H1 (cell line): ENCODE measurements at regions not wholly inside any gene's neighbourhood (a gene's known extent, or its start where the extent isn't known, plus 50 kb on each side); places are given as distances from the start of the nearest gene placed in this dataset.

ENCODE experiments used
- CTCF ChIA-PET: fragments of 300-600 bp; sonication (Branson Sonifier 250); formaldehyde crosslinking; loops from one replicate; lab custom pipeline; 2021; ENCODE audit not compliant: partially characterized antibody; lab: Charles Lee
- POLR2A ChIA-PET: fragments of 300-600 bp; sonication (Branson Sonifier 250); formaldehyde crosslinking; loops from one replicate; lab custom pipeline; 2021; ENCODE audit warnings: inconsistent platforms; ENCODE audit not compliant: partially characterized antibody; lab: Charles Lee
- DNase-seq, 2 experiments: peaks; one replicate each; pipeline versions ENCODE4 v3.0.0 to v3.0.0-alpha.2; 2010 to 2022; ENCODE audit warnings: low spot score in 2 of 2, low read depth in 1 of 2, mixed read lengths in 1 of 2
- FAIRE-seq: peaks from 2 replicates; lab custom pipeline; 2011; peaks lifted over from hg19 to GRCh38; lab: Jason Lieb, UNC
- H2AFZ ChIP-seq: 2 replicates; pipeline ENCODE4 v1.8.1; 2012; ENCODE audit warnings: low read length, inconsistent platforms
- H2AK5ac ChIP-seq: 2 replicates; pipeline ENCODE4 v1.6.1; 2013; ENCODE audit warnings: low read depth, low read length
- H2BK120ac ChIP-seq: replicated peaks from 2 replicates; pipeline ENCODE3; 2013; ENCODE audit warnings: low read depth, low read length, inconsistent platforms
- H2BK12ac ChIP-seq: 2 replicates; pipeline ENCODE4 v1.6.1; 2013; ENCODE audit warnings: low read depth, low read length
- H2BK15ac ChIP-seq: 2 replicates; pipeline ENCODE4 v1.6.1; 2013; ENCODE audit warnings: low read length
- H2BK20ac ChIP-seq: 2 replicates; pipeline ENCODE4 v1.6.1; 2013; ENCODE audit warnings: low read length
- H2BK5ac ChIP-seq: 2 replicates; pipeline ENCODE4 v1.6.1; 2013; ENCODE audit warnings: low read depth, low read length
- H3K14ac ChIP-seq: 2 replicates; pipeline ENCODE4 v1.6.1; 2013; ENCODE audit warnings: inconsistent platforms; ENCODE audit not compliant: insufficient read length
- H3K18ac ChIP-seq: 2 replicates; pipeline ENCODE4 v1.6.1; 2013; ENCODE audit warnings: low read length; ENCODE audit errors: extremely low read depth
- H3K23ac ChIP-seq: 2 replicates; pipeline ENCODE4 v1.6.1; 2013; ENCODE audit warnings: inconsistent platforms; ENCODE audit not compliant: insufficient read length
- H3K23me2 ChIP-seq: 2 replicates; pipeline ENCODE4 v1.6.1; 2013; ENCODE audit warnings: low read depth, low read length
- H3K27ac ChIP-seq: 2 replicates; pipeline ENCODE4 v1.6.1; 2011; ENCODE audit warnings: low read depth, low read length, inconsistent platforms
- H3K27me3 ChIP-seq, 4 experiments: replicated peaks in 1 of 4; 1 replicate in 1 of 4; 2 replicates in 3 of 4; pipeline versions ENCODE4 v1.6.1 to v1.8.1; 2011 to 2013; ENCODE audit warnings: low read length in 3 of 4, mild to moderate bottlenecking in 3 of 4, inconsistent platforms in 2 of 4, mixed read lengths in 2 of 4, moderate library complexity in 1 of 4; ENCODE audit not compliant: control insufficient read depth in 3 of 4, insufficient read depth in 3 of 4; ENCODE audit errors: extremely low read depth in 1 of 4
- H3K36me3 ChIP-seq, 4 experiments: 2 replicates each; pipeline versions ENCODE4 v1.6.1 to v1.8.1; 2011 to 2013; ENCODE audit warnings: mild to moderate bottlenecking in 4 of 4, low read length in 3 of 4, moderate library complexity in 2 of 4, control low read depth in 1 of 4, inconsistent platforms in 1 of 4; ENCODE audit not compliant: insufficient read depth in 4 of 4, control insufficient read depth in 2 of 4
- H3K4ac ChIP-seq: replicated peaks from 2 replicates; pipeline ENCODE3; 2013; ENCODE audit warnings: low read length, low read depth, mixed read lengths, inconsistent platforms; ENCODE audit not compliant: insufficient read length
- H3K4me1 ChIP-seq, 4 experiments: replicated peaks in 1 of 4; 1 replicate in 1 of 4; 2 replicates in 3 of 4; pipeline versions ENCODE4 v1.6.1 to v1.8.1; 2011 to 2013; ENCODE audit warnings: low read length in 3 of 4, inconsistent platforms in 2 of 4, mixed read lengths in 1 of 4; ENCODE audit not compliant: insufficient read depth in 4 of 4, control insufficient read depth in 3 of 4
- H3K4me2 ChIP-seq, 2 experiments: 2 replicates each; pipeline versions ENCODE4 v1.6.1 to v1.8.1; 2011 to 2013; ENCODE audit warnings: low read depth in 2 of 2, low read length in 2 of 2, control low read depth in 1 of 2, inconsistent platforms in 1 of 2, mild to moderate bottlenecking in 1 of 2; ENCODE audit not compliant: insufficient read depth in 1 of 2
- H3K4me3 ChIP-seq, 4 experiments: fragments of 200-600, 300-600 bp in 1 of 4; sonication (generic), shearing (Covaris generic), sonication (Bioruptor Twin) in 1 of 4; 2 replicates each; pipeline versions ENCODE4 v1.5.1 to v1.8.1; 2011 to 2016; ENCODE audit warnings: low read length in 4 of 4, low read depth in 3 of 4, control low read depth in 2 of 4, inconsistent platforms in 2 of 4, mild to moderate bottlenecking in 2 of 4, mixed read lengths in 1 of 4, moderate library complexity in 1 of 4; ENCODE audit not compliant: insufficient read depth in 2 of 4; ENCODE audit errors: extremely low read depth in 1 of 4
- H3K56ac ChIP-seq: replicated peaks from 2 replicates; pipeline ENCODE3; 2013; ENCODE audit warnings: low read depth, mild to moderate bottlenecking, mixed read lengths, low read length, inconsistent platforms; ENCODE audit not compliant: insufficient read length
- H3K79me1 ChIP-seq: 2 replicates; pipeline ENCODE4 v1.6.1; 2013; ENCODE audit warnings: low read depth, low read length, control low read depth
- H3K79me2 ChIP-seq, 2 experiments: 2 replicates each; pipeline versions ENCODE4 v1.6.1 to v1.8.1; 2012 to 2013; ENCODE audit warnings: low read length in 2 of 2, mild to moderate bottlenecking in 2 of 2, inconsistent platforms in 1 of 2; ENCODE audit not compliant: insufficient read depth in 2 of 2, control insufficient read depth in 1 of 2
- H3K9ac ChIP-seq, 4 experiments: replicated peaks in 1 of 4; 1 replicate in 1 of 4; 2 replicates in 3 of 4; pipeline versions ENCODE4 v1.6.1 to v1.8.1; 2011 to 2013; ENCODE audit warnings: low read depth in 3 of 4, low read length in 3 of 4, control low read depth in 2 of 4, mild to moderate bottlenecking in 2 of 4, moderate library complexity in 2 of 4, inconsistent platforms in 1 of 4; ENCODE audit errors: extremely low read depth in 1 of 4
- H3K9me3 ChIP-seq, 2 experiments: 2 replicates each; pipeline versions ENCODE4 v1.6.1 to v1.8.1; 2012 to 2013; ENCODE audit warnings: mild to moderate bottlenecking in 2 of 2, moderate library complexity in 2 of 2, control low read depth in 1 of 2, inconsistent platforms in 1 of 2, low read depth in 1 of 2, low read length in 1 of 2, mixed read lengths in 1 of 2; ENCODE audit not compliant: insufficient read depth in 2 of 2
- H4K20me1 ChIP-seq, 2 experiments: replicated peaks in 1 of 2; 2 replicates each; pipeline versions ENCODE3 to v1.8.1; 2011 to 2013; ENCODE audit warnings: inconsistent platforms in 2 of 2, low read length in 2 of 2, mild to moderate bottlenecking in 1 of 2; ENCODE audit not compliant: insufficient read depth in 2 of 2, control insufficient read depth in 1 of 2
- H4K5ac ChIP-seq: 2 replicates; pipeline ENCODE4 v1.6.1; 2013; ENCODE audit warnings: low read length, low read depth, mixed read lengths, inconsistent platforms; ENCODE audit not compliant: insufficient read length
- H4K8ac ChIP-seq: 2 replicates; pipeline ENCODE4 v1.8.0; 2013; ENCODE audit warnings: mild to moderate bottlenecking, moderate library complexity, low read length, inconsistent platforms; ENCODE audit not compliant: insufficient read depth; ENCODE audit errors: extremely low read depth
- H4K91ac ChIP-seq: replicated peaks from 2 replicates; pipeline ENCODE3; 2013; ENCODE audit warnings: low read length, mixed read lengths, inconsistent platforms; ENCODE audit not compliant: insufficient read length
- BCL11A ChIP-seq, 2 experiments: IDR thresholded peaks; one replicate each; pipeline ENCODE4 v1.6.1; 2011; ENCODE audit warnings: low read depth in 2 of 2, low read length in 2 of 2, mild to moderate bottlenecking in 2 of 2
- CHD1 ChIP-seq: IDR thresholded peaks from 2 replicates; pipeline ENCODE4 v1.6.1; 2012; ENCODE audit warnings: low read depth, low read length, improper control_type of control experiment
- GTF2F1 ChIP-seq: IDR thresholded peaks from 2 replicates; pipeline ENCODE4 v1.6.1; 2012; ENCODE audit warnings: low read depth, low read length, improper control_type of control experiment, borderline replicate concordance
- HDAC6 ChIP-seq: IDR thresholded peaks from one replicate; pipeline ENCODE4 v1.7.1; 2012; ENCODE audit warnings: low read depth, mild to moderate bottlenecking, inconsistent platforms, low read length, moderate library complexity
- KDM5A ChIP-seq: fragments of 200-600 bp; IDR thresholded peaks from 2 replicates; pipeline ENCODE4 v1.7.1; 2012; ENCODE audit warnings: mild to moderate bottlenecking, low read length, inconsistent platforms, mixed read lengths
- NANOG ChIP-seq: IDR thresholded peaks from 2 replicates; pipeline ENCODE4 v1.6.1; 2011; ENCODE audit warnings: low read length, low read depth, mild to moderate bottlenecking, inconsistent platforms; ENCODE audit not compliant: insufficient read depth, poor library complexity, severe bottlenecking
- RFX5 ChIP-seq: IDR thresholded peaks from 2 replicates; pipeline ENCODE4 v1.6.1; 2011; ENCODE audit warnings: low read depth, low read length, improper control_type of control experiment, borderline replicate concordance
- SIN3A ChIP-seq, 2 experiments: IDR thresholded peaks in 1 of 2; conservative IDR thresholded peaks in 1 of 2; 2 replicates each; pipeline ENCODE4 v1.6.1; 2011 to 2012; ENCODE audit warnings: low read length in 2 of 2, improper control_type of control experiment in 1 of 2, low read depth in 1 of 2, mild to moderate bottlenecking in 1 of 2
- SIRT6 ChIP-seq: IDR thresholded peaks from one replicate; pipeline ENCODE4 v1.7.1; 2012; ENCODE audit warnings: low read length, inconsistent platforms
- SP1 ChIP-seq: IDR thresholded peaks from 2 replicates; pipeline ENCODE4 v1.6.1; 2011; ENCODE audit warnings: low read depth, low read length
- TBP ChIP-seq: IDR thresholded peaks from 2 replicates; pipeline ENCODE4 v1.6.1; 2011; ENCODE audit warnings: low read depth, low read length, improper control_type of control experiment
- TCF12 ChIP-seq: IDR thresholded peaks from 2 replicates; pipeline ENCODE4 v1.6.1; 2011; ENCODE audit warnings: low read depth, mild to moderate bottlenecking, low read length
- ZNF274 ChIP-seq: IDR thresholded peaks from 2 replicates; pipeline ENCODE4 v1.7.0; 2012; ENCODE audit warnings: low read length, borderline replicate concordance; ENCODE audit errors: extremely low read depth
- WGBS, 2 experiments: shearing (Covaris generic) in 1 of 2; methylation state at CpG; one replicate each; pipeline versions ENCODE4 v1.1.6 to v1.1.7; 2013 to 2015; ENCODE audit warnings: low lambda C conversion rate in 2 of 2, mixed read lengths in 2 of 2, inconsistent platforms in 1 of 2, low coverage in 1 of 2, missing lambda C conversion rate in 1 of 2; ENCODE audit not compliant: insufficient replicate concordance in 2 of 2, insufficient coverage in 1 of 2, insufficient read length in 1 of 2; ENCODE audit errors: extremely low coverage in 1 of 2, missing lambda C conversion rate in 1 of 2; 5-methylcytosine and 5-hydroxymethylcytosine counted together

DNA sequence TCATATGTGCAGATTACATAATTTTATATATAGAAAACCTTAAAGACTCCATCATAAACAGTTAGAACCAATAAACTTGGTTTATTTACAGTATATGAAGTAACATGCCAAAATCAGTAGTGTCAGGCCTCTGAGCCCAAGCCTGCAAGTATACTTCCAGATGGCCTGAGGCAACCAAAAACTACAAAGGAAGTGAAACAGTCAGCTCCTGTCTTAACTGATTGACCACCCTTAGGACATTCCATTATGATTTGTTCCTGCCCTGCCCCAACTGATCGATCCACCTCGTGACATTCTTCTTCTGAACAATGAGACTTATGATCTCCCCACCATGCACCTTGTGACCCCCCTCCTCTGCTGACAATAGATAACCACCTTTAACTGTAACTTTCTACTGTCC is 630.3 kb downstream of the AMY1C start:
- POLR2A ChIA-PET = no interaction called here
- no peak for FAIRE-seq
- Histone ChIP-seq H3K23me2 (no peaks in the 10 kb centered on the region), H3K27ac (no peak overlapping the region), H3K9me3 (no peaks in the 10 kb centered on the region), H3K56ac (no peak overlapping the region), H4K5ac (no peak overlapping the region), H2BK12ac (no peak overlapping the region), H2BK5ac (no peak overlapping the region), H4K8ac (no peak overlapping the region), H3K9ac (no peak overlapping the region), H3K4ac (no peak overlapping the region), H3K36me3 (no peaks in the 10 kb centered on the region), H2BK15ac (no peak overlapping the region), H3K14ac (no peak overlapping the region), H3K4me1 (peaks cover 0 to 3% (median 0%) of the 10 kb centered on the region in 4 experiments; a peak in 2 of 7 replicates), H3K79me1 (no peaks in the 10 kb centered on the region), H3K4me3 (no peak overlapping the region), H3K4me2 (no peak overlapping the region), H3K18ac (no peak overlapping the region), H2AFZ (no peak overlapping the region), H2AK5ac (no peak overlapping the region), H3K23ac (no peak overlapping the region), H3K79me2 (no peaks in the 10 kb centered on the region), H2BK20ac (no peak overlapping the region), H4K20me1 (no peaks in the 10 kb centered on the region), H4K91ac (no peak overlapping the region), H3K27me3 (no peaks in the 10 kb centered on the region), H2BK120ac (no peak overlapping the region)
- CTCF ChIA-PET = no interaction called here
- WGBS, 2 experiments = 95% methylated on average over 2 of the region's 2 CpGs; no CpG with 5 or more reads in 1 of the 2 experiments
- no peak for DNase-seq
- no peak for TF ChIP-seq TCF12
- TF ChIP-seq NANOG = no peak
- no peak for TF ChIP-seq SIN3A (conservative IDR thresholded peaks at IDR 0.05 in 1 of 2, IDR thresholded peaks at IDR 0.05 in 1 of 2; ENCODE audit: low read depth in 1 of 2, low read length in 2 of 2)
- no peak for TF ChIP-seq SP1
- no peak for TF ChIP-seq TBP
- no peak for TF ChIP-seq BCL11A (IDR thresholded peaks at IDR 0.05; ENCODE audit: low read depth in 2 of 2, low read length in 2 of 2)
- no peak for TF ChIP-seq HDAC6
- no peak for TF ChIP-seq KDM5A
- no peak for TF ChIP-seq RFX5
- TF ChIP-seq SIRT6 = no peak
- no peak for TF ChIP-seq CHD1
- no peak for TF ChIP-seq GTF2F1
- TF ChIP-seq ZNF274 = no peak
